H9 (cell line): ENCODE measurements at regions not wholly inside any gene's neighbourhood (a gene's known extent, or its start where the extent isn't known, plus 50 kb on each side); places are given as distances from the start of the nearest gene placed in this dataset.

Source experiments
- DNase-seq: peaks from one replicate; pipeline ENCODE4 v3.0.0-alpha.2; 2017
- H2AFZ ChIP-seq: one replicate; pipeline ENCODE4 v1.6.1; 2013; ENCODE audit warnings: mild to moderate bottlenecking, low read length, control low read depth, moderate library complexity
- H2AK5ac ChIP-seq: 2 replicates; pipeline ENCODE4 v1.6.1; 2013; ENCODE audit warnings: low read length, control low read depth, mixed read lengths; ENCODE audit not compliant: insufficient read length
- H2BK120ac ChIP-seq: one replicate; pipeline ENCODE4 v1.6.1; 2013; ENCODE audit warnings: low read depth, mild to moderate bottlenecking, low read length, control low read depth, inconsistent platforms; ENCODE audit not compliant: poor library complexity, severe bottlenecking
- H2BK12ac ChIP-seq: 2 replicates; pipeline ENCODE4 v1.6.1; 2013; ENCODE audit warnings: low read length, control low read depth, mixed read lengths, low read depth; ENCODE audit not compliant: insufficient read length
- H2BK15ac ChIP-seq: 2 replicates; pipeline ENCODE4 v1.6.1; 2013; ENCODE audit warnings: low read depth, low read length, control low read depth
- H2BK20ac ChIP-seq: one replicate; pipeline ENCODE4 v1.6.1; 2013; ENCODE audit warnings: low read depth, mild to moderate bottlenecking, low read length, control low read depth, inconsistent platforms; ENCODE audit not compliant: poor library complexity, severe bottlenecking
- H2BK5ac ChIP-seq: 2 replicates; pipeline ENCODE4 v1.6.1; 2013; ENCODE audit warnings: low read length, control low read depth, mixed read lengths; ENCODE audit not compliant: insufficient read length
- H3K14ac ChIP-seq: 2 replicates; pipeline ENCODE4 v1.6.1; 2013; ENCODE audit warnings: low read length, control low read depth; ENCODE audit not compliant: insufficient read depth
- H3K18ac ChIP-seq: 2 replicates; pipeline ENCODE4 v1.6.1; 2013; ENCODE audit warnings: low read depth, mild to moderate bottlenecking, mixed read lengths, low read length, control low read depth; ENCODE audit not compliant: insufficient read length
- H3K23ac ChIP-seq: 2 replicates; pipeline ENCODE4 v1.6.1; 2013; ENCODE audit warnings: low read length, control low read depth, mixed read lengths, low read depth; ENCODE audit not compliant: insufficient read length
- H3K23me2 ChIP-seq: 2 replicates; pipeline ENCODE4 v1.6.1; 2013; ENCODE audit warnings: low read depth, mild to moderate bottlenecking, mixed read lengths, low read length, control low read depth; ENCODE audit not compliant: insufficient read length, poor library complexity, severe bottlenecking
- H3K27ac ChIP-seq: 2 replicates; pipeline ENCODE4 v1.5.1; 2013; ENCODE audit warnings: low read length, control low read depth, mixed read lengths, low read depth; ENCODE audit not compliant: insufficient read length
- H3K27me3 ChIP-seq: 2 replicates; pipeline ENCODE4 v1.6.1; 2013; ENCODE audit warnings: low read length, control low read depth, inconsistent platforms; ENCODE audit not compliant: insufficient read depth
- H3K4ac ChIP-seq: 2 replicates; pipeline ENCODE4 v1.6.1; 2013; ENCODE audit warnings: low read depth, mild to moderate bottlenecking, control low read depth, inconsistent platforms, low read length, moderate library complexity
- H3K4me1 ChIP-seq: 2 replicates; pipeline ENCODE4 v1.6.1; 2013; ENCODE audit warnings: low read length, control low read depth, inconsistent platforms; ENCODE audit not compliant: insufficient read depth
- H3K4me2 ChIP-seq: 2 replicates; pipeline ENCODE4 v1.6.1; 2013; ENCODE audit warnings: low read length, control low read depth, mixed read lengths; ENCODE audit not compliant: insufficient read length, insufficient read depth
- H3K56ac ChIP-seq: 2 replicates; pipeline ENCODE4 v1.6.1; 2013; ENCODE audit warnings: low read depth, mild to moderate bottlenecking, mixed read lengths, low read length, control low read depth; ENCODE audit not compliant: insufficient read length
- H3K79me1 ChIP-seq: 2 replicates; pipeline ENCODE4 v1.6.1; 2013; ENCODE audit warnings: low read depth, mild to moderate bottlenecking, moderate library complexity, low read length, control low read depth, inconsistent platforms; ENCODE audit not compliant: insufficient read depth, poor library complexity, severe bottlenecking
- H3K79me2 ChIP-seq: 2 replicates; pipeline ENCODE4 v1.6.1; 2013; ENCODE audit warnings: low read length, control low read depth, inconsistent platforms; ENCODE audit not compliant: insufficient read depth
- H3K9ac ChIP-seq: 2 replicates; pipeline ENCODE4 v1.6.1; 2013; ENCODE audit warnings: low read length, control low read depth, mixed read lengths; ENCODE audit not compliant: insufficient read length; ENCODE audit errors: extremely low read depth
- H3K9me3 ChIP-seq: one replicate; pipeline ENCODE4 v1.6.1; 2013; ENCODE audit warnings: low read depth, low read length, inconsistent platforms; ENCODE audit not compliant: control insufficient read depth
- H3T11ph ChIP-seq: one replicate; pipeline ENCODE4 v1.6.1; 2013; ENCODE audit warnings: mild to moderate bottlenecking, low read length, control low read depth, inconsistent platforms
- H4K20me1 ChIP-seq: one replicate; pipeline ENCODE4 v1.6.1; 2013; ENCODE audit not compliant: control insufficient read depth, insufficient read length, insufficient read depth
- H4K5ac ChIP-seq: 2 replicates; pipeline ENCODE4 v1.6.1; 2013; ENCODE audit warnings: low read depth, mild to moderate bottlenecking, mixed read lengths, low read length, control low read depth; ENCODE audit not compliant: insufficient read length
- H4K8ac ChIP-seq: replicated peaks from 2 replicates; pipeline ENCODE4 v1.6.1; 2013; ENCODE audit warnings: low read length, control low read depth, mixed read lengths, low read depth; ENCODE audit not compliant: insufficient read length
- H4K91ac ChIP-seq: 2 replicates; pipeline ENCODE4 v1.6.1; 2013; ENCODE audit warnings: low read depth, mild to moderate bottlenecking, moderate library complexity, mixed read lengths, low read length, control low read depth; ENCODE audit not compliant: insufficient read length
- H3K27ac Mint-ChIP-seq, 3 experiments: 2 replicates in 2 of 3; 3 replicates in 1 of 3; pipeline ENCODE4 v1.8.0; 2020 to 2021; ENCODE audit warnings: mixed read lengths in 3 of 3, mild to moderate bottlenecking in 1 of 3, moderate library complexity in 1 of 3
- H3K27me3 Mint-ChIP-seq: 2 replicates; pipeline ENCODE4 v1.8.0; 2021; ENCODE audit warnings: low read depth, mild to moderate bottlenecking, moderate library complexity, mixed read lengths
- H3K36me3 Mint-ChIP-seq, 3 experiments: 2 replicates in 2 of 3; 3 replicates in 1 of 3; pipeline ENCODE4 v1.8.0; 2020 to 2021; ENCODE audit warnings: low read depth in 3 of 3, mixed read lengths in 3 of 3; ENCODE audit not compliant: insufficient read depth in 1 of 3
- H3K4me1 Mint-ChIP-seq, 2 experiments: 2 replicates each; pipeline ENCODE4 v1.8.0; 2020; ENCODE audit warnings: mixed read lengths in 2 of 2
- H3K4me3 Mint-ChIP-seq, 2 experiments: 2 replicates in 1 of 2; 3 replicates in 1 of 2; pipeline ENCODE4 v1.8.0; 2020 to 2021; ENCODE audit warnings: mild to moderate bottlenecking in 2 of 2, mixed read lengths in 2 of 2, moderate library complexity in 1 of 2
- H3K9me3 Mint-ChIP-seq, 2 experiments: 2 replicates in 1 of 2; 3 replicates in 1 of 2; pipeline ENCODE4 v1.8.0; 2020; ENCODE audit warnings: mild to moderate bottlenecking in 2 of 2, mixed read lengths in 2 of 2, moderate library complexity in 1 of 2
- CTCF ChIP-seq: fragments of 200-600 bp; sonication (generic); conservative IDR thresholded peaks from 3 replicates; pipeline ENCODE4 v1.8.0; 2021; ENCODE audit warnings: antibody characterized with exemption, mild to moderate bottlenecking
- WGBS: extraction: QIAGEN DNeasy Blood & Tissue Kit; methylation state at CpG from one replicate; pipeline ENCODE4 v1.1.7; 2013; ENCODE audit warnings: missing lambda C conversion rate, low lambda C conversion rate, mixed read lengths; ENCODE audit not compliant: insufficient read length; ENCODE audit errors: extremely low coverage; 5-methylcytosine and 5-hydroxymethylcytosine counted together

GRCh38 chr5:164356790-164357189 is 851.4 kb downstream of the MAT2B start:
- Histone ChIP-seq H3K9me3 (no peaks in the 10 kb centered on the region), H3K18ac (no peak overlapping the region), H3K27me3 (no peaks in the 10 kb centered on the region), H3T11ph (no peak overlapping the region), H3K4me2 (no peak overlapping the region), H3K27ac (no peak overlapping the region), H3K4me1 (no peaks in the 10 kb centered on the region; the same call in 1 of the 2 replicates), H3K14ac (no peak overlapping the region), H2BK5ac (no peak overlapping the region), H4K20me1 (no peaks in the 10 kb centered on the region), H4K91ac (no peak overlapping the region), H3K56ac (no peak overlapping the region), H2AFZ (no peak overlapping the region), H4K5ac (no peak overlapping the region), H3K23ac (no peak overlapping the region), H2AK5ac (no peak overlapping the region), H3K79me2 (no peaks in the 10 kb centered on the region), H2BK12ac (no peak overlapping the region), H3K23me2 (no peaks in the 10 kb centered on the region), H2BK20ac (no peak overlapping the region), H3K79me1 (no peaks in the 10 kb centered on the region), H3K4ac (no peak overlapping the region), H2BK120ac (no peak overlapping the region), H2BK15ac (no peak overlapping the region), H3K9ac (no peak overlapping the region), H4K8ac (no peak overlapping the region)
- H3K36me3 Mint-ChIP-seq: no peaks in the 10 kb centered on the region
- H3K9me3 Mint-ChIP-seq: no peaks in the 10 kb centered on the region
- no CpG with 5 or more reads among the region's 4 CpGs for WGBS
- H3K4me1 Mint-ChIP-seq: peaks cover 5 to 7% of the 10 kb centered on the region in 2 experiments; a peak in 1 of 4 replicates
- H3K27me3 Mint-ChIP-seq: no peaks in the 10 kb centered on the region
- no peak for DNase-seq
- H3K4me3 Mint-ChIP-seq: no peak overlapping the region
- TF ChIP-seq CTCF: no peak
- H3K27ac Mint-ChIP-seq: no peak overlapping the region; a peak in 1 of 7 replicates
